Astrocyte of the hippocampus (primary cell): ENCODE measurements at regions not wholly inside any gene's neighbourhood (a gene's known extent, or its start where the extent isn't known, plus 50 kb on each side); places are given as distances from the start of the nearest gene placed in this dataset.
"Not testable (repeated sequence)": the region's sequence is repeated elsewhere in the genome, so short reads cannot be mapped to it uniquely, and the experiment has no call there.

ENCODE experiments used
- DNase-seq: peaks from one replicate; pipeline ENCODE4 v3.0.0; 2011; ENCODE audit warnings: low read depth, low spot score

GRCh38 chr7:126005064-126005463 is 1075.4 kb upstream of the POT1 start:
- no peak for DNase-seq

DNA sequence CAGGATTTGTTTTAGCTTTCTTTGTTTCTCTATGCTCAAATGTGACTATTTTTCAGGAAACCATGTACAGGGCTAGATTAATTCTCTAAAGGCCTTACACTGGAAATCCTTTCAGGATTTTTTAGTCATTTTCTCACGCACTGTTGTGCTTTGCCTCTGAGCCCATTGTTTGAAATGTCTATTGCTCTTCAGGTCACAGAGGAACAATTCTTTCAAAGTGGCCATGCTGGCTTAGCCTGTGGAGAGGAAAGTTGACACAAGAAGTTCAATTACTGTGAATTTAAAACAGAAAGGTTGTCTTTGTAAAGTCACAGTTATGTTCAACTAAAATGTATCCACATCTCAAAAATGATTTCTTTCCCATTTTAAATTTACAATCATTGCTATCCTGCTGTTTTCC is 1071.7 kb upstream of the POT1 start:
- no peak for DNase-seq

DNA sequence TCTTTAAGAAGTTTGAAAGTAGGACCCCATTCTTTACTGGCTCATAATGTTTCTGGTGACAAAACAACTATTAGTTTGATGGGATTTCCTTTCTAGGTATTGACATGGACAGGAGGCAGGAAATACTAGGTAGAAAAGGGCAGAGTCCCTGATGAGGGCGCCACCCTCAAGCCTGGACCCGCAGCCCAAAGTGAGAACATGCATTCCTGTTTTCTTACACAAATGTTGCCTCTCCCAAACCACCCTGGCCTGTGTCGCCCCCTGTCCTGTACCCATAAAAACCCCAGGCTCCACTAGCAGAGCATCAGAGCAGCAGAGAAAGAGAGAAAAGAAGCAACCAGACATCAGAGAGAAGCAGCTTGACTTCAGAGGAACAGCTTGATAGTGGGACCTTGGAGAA is 1055.2 kb upstream of the POT1 start:
- DNase-seq = no peak

DNA sequence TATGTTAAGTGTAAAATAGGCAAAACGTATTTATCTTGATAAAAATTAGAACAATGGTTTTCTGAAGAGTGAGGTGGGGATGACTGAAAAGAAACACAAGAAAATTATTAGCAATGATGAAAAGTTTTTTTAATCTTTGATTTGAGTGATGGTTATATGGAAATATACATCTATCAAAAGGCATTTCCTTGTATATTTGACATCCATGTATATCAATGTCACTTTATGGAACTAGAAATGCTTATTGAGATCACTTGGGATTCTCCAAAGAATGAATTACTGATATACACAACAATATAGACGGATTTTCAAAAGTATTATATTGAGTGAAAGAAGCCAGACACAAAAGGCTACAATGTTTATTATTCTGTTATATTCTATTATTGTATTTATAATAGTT is 1042.0 kb upstream of the POT1 start:
- no peak for DNase-seq

- no peak for DNase-seq
Observed at GRCh38 chr7:125966278-125967048, 1036.8 kb upstream of the POT1 start.

DNA sequence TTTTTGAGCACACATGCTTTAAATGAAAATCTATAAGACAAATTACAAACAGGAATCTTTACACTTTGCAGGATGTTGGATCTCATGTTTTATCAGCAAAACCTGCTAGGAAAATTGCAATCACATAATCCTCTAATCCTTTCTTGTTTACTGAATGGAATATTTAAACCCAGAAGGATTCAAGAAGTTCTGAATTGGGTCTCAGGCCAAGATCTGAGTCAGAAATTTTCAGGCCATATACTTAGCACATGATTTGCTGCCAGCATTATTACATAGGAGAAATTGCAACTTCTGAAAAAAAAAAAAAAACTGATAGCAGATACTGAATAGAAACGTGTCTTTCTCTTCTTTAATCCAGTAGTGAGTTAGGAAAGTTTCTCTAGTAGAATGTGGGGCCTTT is 1005.3 kb upstream of the POT1 start:
- peak; percentile 21 for DNase-seq

- DNase-seq = peak; percentile 51
Observed at GRCh38 chr7:125934539-125934938, 1004.9 kb upstream of the POT1 start.

DNA sequence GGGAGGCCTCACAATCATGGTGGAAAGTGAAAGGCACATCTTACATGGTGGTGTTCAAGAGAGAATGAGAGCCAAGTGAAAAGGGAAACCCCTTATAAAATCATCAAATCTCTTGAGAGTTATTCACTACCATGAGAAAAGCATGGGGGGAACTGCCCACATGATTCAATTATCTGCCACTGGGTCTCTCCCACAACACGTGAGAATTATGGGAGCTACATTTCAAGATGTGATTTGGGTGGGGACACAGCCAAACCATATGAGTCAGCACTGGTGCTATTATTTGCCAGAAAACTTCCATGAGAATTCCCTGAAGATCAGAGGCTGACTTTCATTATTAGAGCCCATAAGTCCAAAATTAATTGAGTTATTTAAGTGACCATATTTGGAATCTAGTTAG is 1001.2 kb upstream of the POT1 start:
- peak; percentile 31 for DNase-seq

GRCh38 chr7:125927556-125927955 is 997.9 kb upstream of the POT1 start:
- DNase-seq = peak; percentile 25

- DNase-seq = peak; percentile 58
Observed at GRCh38 chr7:125926621-125927020, 997.0 kb upstream of the POT1 start.

- DNase-seq = no peak
Observed at GRCh38 chr7:125924037-125924436, 994.4 kb upstream of the POT1 start.

DNA sequence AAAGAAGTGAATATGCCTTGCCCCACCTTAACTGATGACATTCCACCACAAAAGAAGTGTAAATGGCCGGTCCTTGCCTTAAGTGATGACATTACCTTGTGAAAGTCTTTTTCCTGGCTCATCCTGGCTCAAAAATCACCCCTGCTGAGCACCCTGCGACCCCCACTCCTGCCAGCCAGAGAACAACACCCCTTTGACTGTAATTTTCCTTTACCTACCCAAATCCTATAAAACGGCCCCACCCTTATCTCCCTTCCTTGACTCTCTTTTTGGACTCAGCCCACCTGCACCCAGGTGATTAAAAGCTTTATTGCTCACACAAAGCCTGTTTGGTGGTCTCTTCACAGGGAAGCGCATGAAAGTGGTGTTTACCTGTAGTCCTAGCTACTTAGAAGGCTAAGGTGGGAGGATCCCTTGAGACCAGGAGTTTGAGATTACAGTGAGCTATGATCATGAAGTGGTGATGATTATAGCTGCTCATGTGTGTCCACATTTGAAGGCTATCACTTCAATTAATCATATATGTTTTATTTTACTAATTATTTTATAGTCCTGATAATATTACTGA is 985.8 kb upstream of the POT1 start:
- DNase-seq = not testable (repeated sequence)

DNA sequence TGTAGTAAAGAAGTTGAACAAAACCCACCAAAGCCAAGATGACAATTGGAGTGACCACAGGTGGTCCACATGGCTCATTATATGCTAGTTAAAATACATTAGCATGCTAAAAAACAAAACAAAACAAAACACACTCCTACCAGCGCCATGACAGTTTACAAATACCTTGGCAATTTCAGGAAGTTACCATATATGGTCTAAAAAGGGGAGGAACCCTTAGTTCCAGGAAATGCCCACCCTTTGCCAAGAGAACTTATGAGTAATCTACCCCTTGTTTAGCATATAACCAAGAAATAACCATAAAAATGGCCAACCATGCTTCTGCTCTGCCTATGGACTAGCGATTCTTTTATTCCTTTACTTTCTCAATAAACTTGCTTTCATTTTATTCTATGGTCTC is 979.1 kb upstream of the POT1 start:
- no peak for DNase-seq

GRCh38 chr7:125899577-125899976 is 970.0 kb upstream of the POT1 start:
- DNase-seq = no peak

- no peak for DNase-seq
Observed at GRCh38 chr7:125892434-125892833, 962.8 kb upstream of the POT1 start.

DNA sequence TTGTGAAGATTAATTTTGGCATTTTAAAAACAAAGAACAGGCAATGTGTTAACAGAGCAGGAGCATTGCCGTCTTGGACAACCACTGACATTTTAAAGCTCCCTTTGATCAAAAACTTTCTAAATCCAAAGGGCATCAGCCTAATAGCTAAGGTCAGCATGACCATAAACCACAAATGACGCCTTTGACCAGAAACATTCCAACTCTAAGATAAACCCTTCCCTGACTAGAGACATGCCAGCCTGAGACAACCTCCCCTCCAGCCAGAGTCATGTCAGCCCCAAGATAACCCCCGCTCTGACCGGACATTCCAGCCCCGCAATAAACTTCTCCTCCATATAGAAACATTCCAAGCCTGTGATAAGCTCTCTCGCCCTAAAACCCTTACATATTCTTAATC is 949.4 kb upstream of the POT1 start:
- DNase-seq = peak; percentile 26

DNA sequence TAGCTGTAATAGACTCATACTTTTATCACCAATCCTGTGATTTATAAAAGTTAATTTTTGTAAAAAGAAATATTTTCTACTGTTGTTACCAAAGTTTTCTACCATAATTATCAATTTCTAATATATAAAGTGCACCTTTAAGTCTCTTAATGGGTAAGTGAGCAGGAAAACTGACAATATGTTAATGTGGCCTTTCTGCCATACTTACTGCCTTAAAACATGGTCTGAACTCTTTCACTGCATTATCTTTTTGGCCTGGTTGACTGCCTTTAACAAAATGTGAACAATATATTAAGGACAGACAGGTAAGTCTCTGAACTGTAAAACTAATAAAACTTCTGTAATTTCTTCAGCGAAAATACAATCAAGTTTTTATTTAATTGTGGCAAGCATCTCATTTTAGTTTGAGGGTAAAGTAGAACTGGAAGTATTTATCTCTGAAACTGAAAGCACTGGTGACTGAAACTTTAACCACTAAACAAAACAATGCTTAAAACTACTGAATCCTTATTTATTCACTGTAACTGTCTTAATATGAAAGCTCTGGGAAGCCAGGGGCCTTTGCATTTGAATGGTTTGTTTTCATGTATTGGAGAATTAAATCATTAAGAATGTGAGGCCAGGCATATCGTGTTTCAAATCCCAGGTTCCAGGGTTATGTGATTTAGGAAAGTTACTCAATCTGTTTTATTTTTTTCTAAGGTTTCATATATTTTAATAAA is 948.8 kb upstream of the POT1 start:
- no peak for DNase-seq

GRCh38 chr7:125877246-125877645 is 947.6 kb upstream of the POT1 start:
- DNase-seq = no peak

DNA sequence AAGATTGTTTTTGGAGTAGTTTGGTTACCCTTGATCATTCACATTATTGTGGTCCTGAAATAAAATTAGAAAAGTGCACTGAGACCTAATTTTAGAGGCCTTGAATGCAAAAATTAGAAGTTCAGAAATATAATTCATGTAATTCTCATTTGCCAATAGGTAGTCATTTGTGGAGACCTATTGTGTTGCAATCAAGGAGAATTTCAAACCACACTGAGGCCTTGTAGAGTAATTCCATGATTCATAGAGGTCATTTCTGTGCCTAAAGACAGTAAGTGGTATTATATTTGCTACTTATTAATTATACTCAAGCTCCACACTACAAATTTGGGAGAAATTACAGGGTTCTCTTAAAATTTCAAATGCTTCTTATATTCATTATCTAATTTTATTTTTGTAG is 946.8 kb upstream of the POT1 start:
- DNase-seq = no peak

GRCh38 chr7:125871431-125871830 is 941.8 kb upstream of the POT1 start:
- DNase-seq = no peak

DNA sequence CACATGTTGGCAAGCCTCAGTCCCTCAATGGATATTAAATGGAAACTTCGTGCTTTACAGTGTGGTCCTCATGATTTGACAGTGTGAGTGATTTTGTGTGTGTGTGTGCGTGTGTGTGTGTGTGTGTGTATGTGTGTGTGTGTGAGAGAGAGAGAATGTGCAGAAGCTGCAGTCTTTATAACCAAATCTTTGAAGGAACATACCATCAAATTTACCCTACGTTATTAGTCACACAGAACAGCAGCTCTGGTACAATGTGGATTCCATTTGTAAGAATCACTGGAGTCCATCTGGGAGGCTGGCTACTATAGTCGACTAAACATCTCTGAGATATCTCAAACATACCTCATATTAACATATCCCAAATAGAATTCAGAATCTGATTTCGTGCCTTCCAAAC is 928.0 kb upstream of the POT1 start:
- DNase-seq = peak; percentile 55

DNA sequence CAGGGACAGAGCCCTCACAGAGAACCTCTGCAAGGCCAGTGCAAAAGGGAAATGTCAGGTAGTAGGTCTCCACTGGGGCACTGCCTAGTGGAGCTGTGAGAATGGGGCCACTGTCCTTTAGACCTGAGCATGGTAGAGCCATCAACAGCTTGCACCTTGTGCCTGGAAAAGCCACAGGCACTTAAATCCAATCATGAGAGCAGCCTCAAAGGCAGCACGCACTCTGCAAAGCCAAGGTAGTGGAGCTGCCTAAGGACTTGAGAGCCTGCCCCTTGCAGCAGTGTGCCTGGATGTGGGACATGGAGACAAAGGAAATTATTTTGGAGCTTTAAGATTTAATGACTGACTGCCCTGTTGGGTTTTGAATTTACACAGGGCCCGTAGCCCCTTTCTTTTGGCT is 918.5 kb upstream of the POT1 start:
- DNase-seq = no peak

GRCh38 chr7:125847692-125848091 is 918.1 kb upstream of the POT1 start:
- peak; percentile 12 for DNase-seq
